Brain pericyte (primary cell): ENCODE measurements at regions not wholly inside any gene's neighbourhood (a gene's known extent, or its start where the extent isn't known, plus 50 kb on each side); places are given as distances from the start of the nearest gene placed in this dataset.
"Not testable (repeated sequence)": the region's sequence is repeated elsewhere in the genome, so short reads cannot be mapped to it uniquely, and the experiment has no call there.

Experiments
- DNase-seq: peaks from one replicate; pipeline ENCODE4 v3.0.0-alpha.2; 2012; ENCODE audit warnings: low read depth, low spot score

GRCh38 chr21:38613686-38614085 is 115.4 kb upstream of the ERG start:
- DNase-seq = no peak

GRCh38 chr21:38614558-38614957 is 116.3 kb upstream of the ERG start:
- DNase-seq = no peak

- no peak for DNase-seq
Measured at GRCh38 chr21:38619480-38619879, 121.2 kb upstream of the ERG start.

- no peak for DNase-seq
Measured at GRCh38 chr21:38619992-38620479, 121.8 kb upstream of the ERG start.

- DNase-seq = no peak
Measured at GRCh38 chr21:38621132-38621531, 122.9 kb upstream of the ERG start.

- no peak for DNase-seq
Measured at GRCh38 chr21:38622081-38622826, 124.0 kb upstream of the ERG start.

GRCh38 chr21:38622827-38623209 is 124.5 kb upstream of the ERG start:
- no peak for DNase-seq

- DNase-seq = no peak
Measured at GRCh38 chr21:38623552-38623951, 125.3 kb upstream of the ERG start.

GRCh38 chr21:38625000-38625399 is 126.7 kb upstream of the ERG start:
- DNase-seq = no peak

GRCh38 chr21:38626306-38626705 is 128.0 kb upstream of the ERG start:
- no peak for DNase-seq

- no peak for DNase-seq
Measured at GRCh38 chr21:38628349-38628748, 130.1 kb upstream of the ERG start.

GRCh38 chr21:38631206-38631605 is 132.9 kb upstream of the ERG start:
- DNase-seq = no peak

GRCh38 chr21:38631676-38632075 is 133.4 kb upstream of the ERG start:
- no peak for DNase-seq

- DNase-seq = no peak
Measured at GRCh38 chr21:38637161-38637560, 138.9 kb upstream of the ERG start.

- no peak for DNase-seq
Measured at GRCh38 chr21:38639571-38640354, 141.5 kb upstream of the ERG start.

GRCh38 chr21:38640355-38640742 is 142.1 kb upstream of the ERG start:
- not testable (repeated sequence) for DNase-seq

GRCh38 chr21:38643404-38644023 is 145.2 kb upstream of the ERG start:
- DNase-seq = no peak

- DNase-seq = no peak
Measured at GRCh38 chr21:38645282-38645681, 147.0 kb upstream of the ERG start.

- DNase-seq = no peak
Measured at GRCh38 chr21:38646213-38646837, 148.0 kb upstream of the ERG start.

- DNase-seq = no peak
Measured at GRCh38 chr21:38649120-38649519, 150.8 kb upstream of the ERG start.

- DNase-seq = no peak
Measured at GRCh38 chr21:38651570-38651969, 153.3 kb upstream of the ERG start.

GRCh38 chr21:38652396-38652795 is 153.3 kb upstream of the ETS2 start:
- no peak for DNase-seq
